ENCODE measurements at regions not wholly inside any gene's neighbourhood (a gene's known extent, or its start where the extent isn't known, plus 50 kb on each side); places are given as distances from the start of the nearest gene placed in this dataset.
"Not testable (repeated sequence)": the region's sequence is repeated elsewhere in the genome, so short reads cannot be mapped to it uniquely, and the experiment has no call there.

DNA sequence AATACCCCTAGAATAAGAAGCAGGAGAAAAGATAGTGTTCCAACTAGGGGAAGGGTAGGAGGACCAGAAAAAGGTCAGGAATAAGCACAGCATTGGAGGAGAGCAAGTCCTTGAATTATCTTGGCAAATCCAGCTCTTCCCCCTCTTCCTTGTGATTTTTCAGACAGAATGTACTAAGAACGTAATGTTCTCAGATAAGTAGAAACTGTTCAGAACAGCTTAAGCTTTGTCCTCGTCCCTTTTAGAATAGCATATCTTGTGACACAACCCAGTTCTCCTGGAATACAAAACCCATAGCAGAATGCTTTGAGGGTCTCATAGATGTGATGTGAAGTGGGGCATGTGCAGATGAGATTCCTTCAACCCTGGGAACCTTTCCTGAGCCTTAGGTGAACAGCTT is 97.4 kb downstream of the EMB start:
- Mint-ChIP-seq H3K4me1 (peaks cover 0 to 1% (median 0%) of the 10 kb centered on the region in 3 donors), H3K9me3 (no peaks in the 10 kb centered on the region), H3K36me3 (peaks cover 4% of the 10 kb centered on the region), H3K27ac (no peak overlapping the region), H3K27me3 (no peaks in the 10 kb centered on the region), H3K4me3 (peak overlapping the region in 1 of 4 donors; percentile 9)

DNA sequence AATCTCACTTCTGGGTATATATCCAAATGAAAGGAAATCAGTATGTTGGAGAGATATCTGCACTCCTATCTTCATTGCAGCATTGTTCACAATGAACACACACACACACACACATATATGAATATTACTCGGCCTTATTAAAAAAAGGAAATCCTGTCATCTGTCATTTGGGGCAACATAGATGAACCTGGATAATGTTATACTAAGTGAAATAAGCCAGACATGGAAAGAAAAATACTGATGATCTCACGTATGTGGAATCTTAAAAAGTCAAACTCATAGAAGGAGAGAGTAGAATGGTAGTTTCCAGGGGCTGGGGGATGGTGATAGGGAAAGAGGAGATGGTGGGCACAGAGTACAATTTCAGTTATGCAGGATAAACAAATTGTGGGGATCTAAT is 100.3 kb downstream of the EMB start:
- Mint-ChIP-seq H3K27me3 (no peaks in the 10 kb centered on the region), H3K9me3 (no peaks in the 10 kb centered on the region), H3K4me1 (peaks cover 0 to under 1% (median 0%) of the 10 kb centered on the region in 3 donors), H3K27ac (no peak overlapping the region), H3K4me3 (no peak overlapping the region), H3K36me3 (peaks cover 7% of the 10 kb centered on the region)

DNA sequence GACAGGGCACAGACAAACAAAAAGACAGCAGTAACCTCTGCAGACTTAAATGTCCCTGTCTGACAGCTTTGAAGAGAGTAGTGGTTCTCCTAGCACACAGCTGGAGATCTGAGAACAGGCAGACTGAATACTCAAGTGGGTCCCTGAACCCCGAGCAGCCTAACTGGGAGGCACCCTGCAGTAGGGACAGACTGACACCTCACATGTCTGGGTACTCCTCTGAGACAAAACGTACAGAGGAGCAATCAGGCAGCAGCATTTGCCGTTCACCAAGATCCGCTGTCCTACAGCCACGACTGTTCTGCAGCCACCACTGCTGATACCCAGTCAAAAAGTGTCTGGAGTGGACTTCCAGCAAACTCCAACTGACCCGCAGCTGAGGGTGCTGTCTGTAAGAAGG is 110.5 kb downstream of the EMB start:
- H3K4me1 Mint-ChIP-seq, H3K36me3 Mint-ChIP-seq, H3K27ac Mint-ChIP-seq, H3K4me3 Mint-ChIP-seq, H3K9me3 Mint-ChIP-seq, H3K27me3 Mint-ChIP-seq: not testable (repeated sequence)

DNA sequence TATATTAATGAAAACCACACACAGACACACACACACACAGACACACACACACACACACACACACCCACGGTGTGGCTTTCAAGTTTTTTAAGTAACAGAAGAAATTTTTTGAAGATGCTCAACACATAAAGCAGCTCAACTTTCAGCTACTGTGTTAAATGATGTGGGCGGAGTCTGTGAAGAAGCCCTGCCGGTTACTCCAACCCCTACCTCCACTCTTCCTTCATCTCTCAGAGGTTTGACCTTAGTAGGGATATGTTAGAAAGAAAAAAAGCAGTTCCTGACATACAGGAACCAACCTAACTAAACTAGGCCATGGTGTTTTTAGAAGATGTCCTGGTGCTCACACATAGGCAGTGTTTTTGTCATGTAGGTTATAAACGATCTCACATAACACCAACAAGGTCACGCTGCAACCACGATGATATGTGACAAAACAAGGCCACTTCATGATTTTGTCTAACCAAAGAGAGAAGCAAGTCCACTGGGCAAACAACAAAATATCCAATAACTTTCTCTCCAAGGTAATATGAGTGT is 112.8 kb downstream of the EMB start:
- H3K27ac Mint-ChIP-seq: no peak overlapping the region
- H3K4me1 Mint-ChIP-seq: no peaks in the 10 kb centered on the region
- H3K4me3 Mint-ChIP-seq: no peak overlapping the region
- no peaks in the 10 kb centered on the region for H3K9me3 Mint-ChIP-seq
- peaks cover 1% of the 10 kb centered on the region for H3K36me3 Mint-ChIP-seq
- no peaks in the 10 kb centered on the region for H3K27me3 Mint-ChIP-seq

DNA sequence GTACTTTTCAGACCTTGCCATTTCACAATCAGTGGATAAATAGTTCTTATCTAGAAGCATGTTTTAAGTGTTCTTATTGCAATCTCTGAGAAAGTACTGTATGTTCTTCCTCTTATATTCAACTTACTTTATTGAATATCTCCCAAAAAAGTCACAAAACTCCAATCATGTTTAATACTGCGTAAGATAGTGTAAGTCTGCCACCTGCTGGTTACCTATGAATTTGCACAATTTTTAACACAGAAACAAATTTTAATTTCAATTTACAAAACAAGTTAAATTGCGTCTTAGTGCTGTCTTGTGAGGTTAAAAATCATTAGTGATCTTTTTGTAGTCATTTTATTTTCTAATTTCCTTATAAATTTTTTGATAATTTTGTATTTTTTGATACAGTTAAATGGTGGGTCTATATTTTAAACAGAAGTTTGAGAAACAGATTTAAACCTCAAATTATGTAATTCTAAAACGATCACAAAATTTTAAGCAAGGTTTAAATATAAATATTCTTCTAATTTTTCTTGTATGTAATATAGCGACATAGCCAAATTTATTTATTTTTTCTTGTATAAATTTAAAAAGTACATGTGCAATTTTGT is 115.8 kb downstream of the EMB start:
- Mint-ChIP-seq H3K27me3 (no peaks in the 10 kb centered on the region), H3K27ac (no peak overlapping the region)

DNA sequence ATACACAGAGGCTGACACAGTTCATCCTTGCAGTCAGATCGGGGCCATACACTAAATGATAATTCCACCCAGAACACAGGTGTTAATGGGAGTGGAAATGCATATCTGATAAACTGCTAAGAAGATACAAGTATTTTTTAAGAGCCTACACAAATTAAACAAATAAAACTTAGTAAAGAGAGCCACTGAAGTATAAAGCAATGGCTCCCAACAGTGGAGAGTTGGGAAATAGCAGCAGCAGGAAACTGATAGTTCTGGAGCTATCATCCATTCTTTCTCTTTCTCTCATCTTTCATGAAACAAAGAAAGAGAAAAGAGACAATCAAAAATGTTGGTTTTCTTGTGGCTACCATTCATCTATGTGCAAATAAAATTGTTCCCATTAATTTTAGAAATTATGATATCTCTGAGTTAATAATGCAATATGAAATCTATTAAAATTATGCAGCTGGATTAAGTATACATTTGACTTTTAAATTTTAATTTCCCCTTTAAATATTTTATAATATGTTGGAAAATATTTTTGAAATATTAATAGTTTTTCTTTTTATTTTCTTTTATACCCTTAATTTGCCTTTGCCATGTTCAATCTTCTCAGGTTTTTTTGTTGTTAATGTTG is 120.8 kb downstream of the EMB start:
- Mint-ChIP-seq H3K4me1 (peaks cover 0 to 4% (median 2%) of the 10 kb centered on the region in 3 donors), H3K27ac (no peak overlapping the region), H3K4me3 (no peak overlapping the region), H3K27me3 (no peaks in the 10 kb centered on the region), H3K36me3 (no peaks in the 10 kb centered on the region), H3K9me3 (no peaks in the 10 kb centered on the region)

More for the DNA sequence above, 115.8 kb downstream of the EMB start:
- Mint-ChIP-seq H3K4me1 (peaks cover 0 to 2% (median 0%) of the 10 kb centered on the region in 3 donors), H3K36me3 (no peaks in the 10 kb centered on the region), H3K4me3 (no peak overlapping the region), H3K9me3 (no peaks in the 10 kb centered on the region)

DNA sequence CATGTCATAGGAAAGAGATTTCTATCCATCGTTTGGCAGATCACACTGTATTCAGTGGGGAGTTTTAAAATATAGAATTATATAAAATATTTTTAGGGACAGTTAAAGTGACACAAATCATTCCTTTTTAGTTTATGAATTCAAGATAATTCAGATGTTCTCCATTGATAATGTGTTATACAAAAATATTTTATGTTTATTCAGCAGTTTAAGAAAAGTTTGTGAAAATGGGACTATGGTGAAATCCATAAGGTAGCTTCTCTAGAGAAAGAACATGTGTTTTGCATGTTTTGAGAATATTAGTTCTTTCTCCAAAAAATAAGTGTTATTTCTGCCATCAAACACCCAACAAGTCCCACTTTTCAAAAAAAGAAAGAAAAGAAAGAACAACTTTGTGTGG is 122.9 kb downstream of the EMB start:
- H3K4me3 Mint-ChIP-seq: no peak overlapping the region
- no peak overlapping the region for H3K27ac Mint-ChIP-seq
- H3K27me3 Mint-ChIP-seq: no peaks in the 10 kb centered on the region
- H3K4me1 Mint-ChIP-seq: peaks cover 0 to 4% (median 2%) of the 10 kb centered on the region in 3 donors
- H3K36me3 Mint-ChIP-seq: no peaks in the 10 kb centered on the region
- H3K9me3 Mint-ChIP-seq: no peaks in the 10 kb centered on the region

DNA sequence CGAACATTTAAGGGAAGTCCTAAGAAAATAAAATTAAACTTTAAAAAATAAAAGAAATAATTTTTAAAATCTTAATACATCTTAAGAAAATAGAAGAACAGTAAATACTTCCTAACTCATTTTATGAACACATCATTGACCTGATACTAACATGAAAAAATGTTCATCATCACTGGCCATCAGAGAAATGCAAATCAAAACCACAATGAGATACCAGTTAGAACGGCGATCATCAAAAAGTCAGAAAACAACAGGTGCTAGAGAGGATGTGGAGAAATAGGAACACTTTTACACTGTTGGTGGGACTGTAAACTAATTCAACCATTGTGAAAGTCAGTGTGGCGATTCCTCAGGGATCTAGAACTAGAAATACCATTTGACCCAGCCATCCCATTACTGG is 134.6 kb downstream of the EMB start:
- peak overlapping the region in 1 of 4 donors; percentile 29 for H3K4me3 Mint-ChIP-seq
- H3K9me3 Mint-ChIP-seq, H3K27ac Mint-ChIP-seq, H3K36me3 Mint-ChIP-seq, H3K27me3 Mint-ChIP-seq: not testable (repeated sequence)
- H3K4me1 Mint-ChIP-seq: peaks cover 4 to 16% (median 7%) of the 10 kb centered on the region in 3 donors

DNA sequence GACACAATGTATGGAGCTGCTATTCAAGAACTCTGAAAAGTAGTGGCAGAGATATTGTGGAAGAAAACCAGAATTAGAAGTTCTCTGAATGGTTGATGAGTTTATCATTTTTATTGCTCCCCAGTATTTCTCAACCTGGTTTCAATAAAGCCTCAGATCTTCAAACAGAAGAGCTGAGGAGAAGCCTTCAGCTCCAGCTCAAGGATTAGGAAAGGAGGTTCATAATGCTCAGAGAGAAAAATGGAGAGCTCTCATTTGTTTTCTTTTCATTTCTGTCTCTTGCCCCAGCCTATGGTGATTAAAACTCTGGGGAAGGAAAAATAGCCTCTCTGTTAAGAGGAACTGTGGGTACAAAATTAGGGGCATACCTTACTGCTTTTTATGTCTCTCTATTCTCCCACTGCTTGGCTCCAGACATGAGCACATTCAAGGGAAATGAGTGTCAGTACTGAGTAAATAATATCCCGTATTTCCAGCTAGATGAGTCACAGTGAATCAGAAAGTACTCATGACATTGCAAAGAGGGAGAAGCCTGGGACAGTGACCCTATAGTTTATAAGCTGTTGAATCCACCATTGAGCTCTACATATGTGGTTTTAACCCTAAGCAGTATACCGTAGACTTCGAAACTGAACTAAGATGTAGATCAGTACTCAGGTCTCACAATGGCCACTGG is 138.1 kb downstream of the EMB start:
- Mint-ChIP-seq H3K4me3 (no peak overlapping the region), H3K4me1 (peaks cover 4 to 16% (median 7%) of the 10 kb centered on the region in 3 donors), H3K36me3 (peaks cover 3% of the 10 kb centered on the region), H3K27me3 (no peaks in the 10 kb centered on the region), H3K27ac (no peak overlapping the region), H3K9me3 (peaks cover 0 to 8% (median 2%) of the 10 kb centered on the region in 3 donors)

DNA sequence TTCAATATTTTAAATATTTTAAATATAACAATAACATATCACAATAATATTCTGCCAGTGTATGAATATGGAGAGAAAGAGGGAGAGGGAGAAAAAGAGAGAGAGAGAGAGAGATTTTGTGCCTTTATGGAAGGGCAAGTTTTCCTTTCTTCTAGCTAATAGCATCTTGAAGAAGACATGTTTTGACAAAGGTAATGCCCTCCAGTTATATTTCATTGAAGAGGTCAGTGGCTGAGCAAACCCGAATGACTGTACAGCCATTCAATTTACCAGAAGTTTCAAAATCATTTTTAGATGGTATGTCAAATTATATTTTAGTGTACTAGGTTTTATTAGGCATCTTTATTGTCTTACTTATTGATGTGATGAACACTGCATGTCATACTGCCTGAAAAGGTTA is 139.3 kb downstream of the EMB start:
- Mint-ChIP-seq H3K4me3 (no peak overlapping the region), H3K27ac (no peak overlapping the region), H3K9me3 (peaks cover 0 to 4% (median 2%) of the 10 kb centered on the region in 3 donors), H3K36me3 (no peaks in the 10 kb centered on the region), H3K4me1 (peaks cover 3 to 16% (median 7%) of the 10 kb centered on the region in 3 donors), H3K27me3 (no peaks in the 10 kb centered on the region)

DNA sequence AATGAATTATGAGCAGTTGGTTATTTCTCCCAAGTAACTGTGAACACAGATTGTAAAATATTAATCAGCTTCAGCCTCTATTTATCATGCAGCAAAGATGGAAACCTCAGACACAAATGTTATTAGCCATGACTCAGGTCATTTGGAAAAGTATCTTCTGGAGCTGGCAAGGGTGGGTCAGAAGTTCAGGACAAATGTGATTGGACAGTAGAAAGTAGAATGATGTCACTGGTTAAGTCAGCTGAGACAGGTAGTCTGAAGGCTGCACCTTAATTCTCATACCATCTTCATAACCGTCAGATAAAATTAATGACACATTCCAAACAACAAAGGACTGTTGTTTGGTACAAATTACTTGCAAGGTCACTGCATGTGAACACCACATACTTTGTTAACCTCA is 140.2 kb downstream of the EMB start:
- Mint-ChIP-seq H3K27ac (no peak overlapping the region), H3K9me3 (peaks cover 0 to 2% (median 1%) of the 10 kb centered on the region in 3 donors), H3K4me1 (peaks cover 0 to 7% (median 2%) of the 10 kb centered on the region in 3 donors), H3K4me3 (no peak overlapping the region), H3K36me3 (no peaks in the 10 kb centered on the region), H3K27me3 (no peaks in the 10 kb centered on the region)

DNA sequence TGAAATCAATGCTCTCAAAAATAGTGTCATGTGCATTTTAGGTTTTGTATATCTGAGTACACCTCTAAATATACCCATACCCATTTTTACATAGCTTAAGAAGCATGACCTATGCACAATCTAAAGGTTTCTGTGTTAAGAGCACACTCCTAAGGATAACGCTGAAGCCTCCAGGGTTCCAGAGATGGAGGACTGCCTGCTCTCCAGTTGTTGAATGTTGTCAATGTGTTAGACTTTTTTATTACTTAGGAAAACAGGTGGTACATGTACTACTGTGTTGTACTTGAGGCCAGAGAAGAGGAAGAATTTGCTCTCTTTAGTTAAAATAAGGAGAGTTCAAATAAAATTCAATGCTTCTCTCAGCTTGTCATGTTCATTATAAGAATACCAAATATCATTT is 141.2 kb downstream of the EMB start:
- Mint-ChIP-seq H3K4me3 (no peak overlapping the region), H3K4me1 (peaks cover 0 to 3% (median 0%) of the 10 kb centered on the region in 3 donors), H3K9me3 (peaks cover 4 to 7% (median 6%) of the 10 kb centered on the region in 3 donors), H3K27ac (no peak overlapping the region), H3K36me3 (no peaks in the 10 kb centered on the region), H3K27me3 (peaks cover 5% of the 10 kb centered on the region)

DNA sequence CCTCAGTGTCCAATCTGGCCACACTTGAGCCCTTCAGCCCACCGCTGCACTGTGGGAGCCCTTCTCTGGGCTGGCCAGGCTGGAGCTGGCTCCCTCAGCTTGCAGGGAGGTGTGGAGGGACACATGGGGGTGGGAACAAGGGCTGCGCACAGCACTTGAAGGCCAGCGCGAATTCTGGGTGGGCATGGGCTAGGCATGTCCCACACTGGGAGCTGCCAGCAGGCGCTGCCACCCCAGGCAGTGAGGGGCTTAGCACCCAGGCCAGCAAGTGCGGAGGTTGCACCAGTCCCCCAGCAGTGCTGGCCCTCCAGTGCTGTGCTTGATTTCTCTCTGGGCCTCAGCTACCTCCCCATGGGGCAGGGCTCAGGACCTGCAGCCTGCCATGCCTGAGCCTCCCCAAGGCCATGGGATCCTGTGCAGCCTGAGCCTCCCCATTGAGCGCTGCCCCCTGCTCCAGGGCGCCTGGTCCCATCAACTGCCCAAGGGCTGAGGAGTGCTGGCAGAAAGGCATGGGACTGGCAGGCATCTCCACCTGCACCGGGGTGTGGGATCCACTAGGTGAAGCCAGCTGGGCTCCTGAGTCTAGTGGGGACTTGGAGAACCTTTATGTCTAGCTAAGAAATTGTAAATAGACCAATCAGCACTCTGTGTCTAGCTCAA is 148.2 kb downstream of the EMB start:
- Mint-ChIP-seq H3K27ac (no peak overlapping the region), H3K9me3 (peaks cover 3 to 14% (median 8%) of the 10 kb centered on the region in 3 donors), H3K27me3 (peaks cover 8% of the 10 kb centered on the region), H3K4me1 (peaks cover 0 to 4% (median 0%) of the 10 kb centered on the region in 3 donors), H3K4me3 (no peak overlapping the region), H3K36me3 (peaks cover 4% of the 10 kb centered on the region)

DNA sequence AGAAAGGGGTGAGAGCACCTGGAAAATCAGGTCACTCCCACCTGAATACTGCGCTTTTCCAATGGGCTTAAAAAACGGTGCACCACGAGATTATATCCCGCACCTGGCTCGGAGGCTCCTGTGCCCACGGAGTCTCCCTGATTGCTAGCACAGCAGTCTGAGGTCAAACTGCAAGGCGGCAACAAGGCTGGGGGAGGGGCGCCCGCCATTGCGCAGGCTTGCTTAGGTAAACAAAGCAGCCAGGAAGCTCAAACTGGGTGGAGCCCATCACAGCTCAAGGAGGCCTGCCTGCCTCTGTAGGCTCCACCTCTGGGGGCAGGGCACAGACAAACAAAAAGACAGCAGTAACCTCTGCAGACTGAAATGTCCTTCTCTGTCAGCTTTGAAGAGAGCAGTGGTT is 160.6 kb downstream of the EMB start:
- H3K36me3 Mint-ChIP-seq, H3K4me1 Mint-ChIP-seq, H3K27ac Mint-ChIP-seq, H3K27me3 Mint-ChIP-seq, H3K4me3 Mint-ChIP-seq: not testable (repeated sequence)
- H3K9me3 Mint-ChIP-seq: peaks cover 8 to 16% (median 9%) of the 10 kb centered on the region in 3 donors
